ENCODE measurements at regions not wholly inside any gene's neighbourhood (a gene's known extent, or its start where the extent isn't known, plus 50 kb on each side); places are given as distances from the start of the nearest gene placed in this dataset.

- no peak for TF ChIP-seq EZH2 (IDR thresholded peaks at IDR 0.05; ENCODE audit: borderline replicate concordance, low read length)
- no peak for TF ChIP-seq CTCF (conservative IDR thresholded peaks at IDR 0.05 in 1 of 2, IDR thresholded peaks at IDR 0.05 in 1 of 2; ENCODE audit: extremely low read depth in 1 of 2, insufficient read depth in 1 of 2, low read depth in 1 of 2, low read length in 2 of 2)
Measured at GRCh38 chr13:109537584-109537983, 248.8 kb downstream of the IRS2 start.

Data from mammary epithelial cell (primary cell).